Liver (tissue), 8 donors: ENCODE measurements at regions not wholly inside any gene's neighbourhood (a gene's known extent, or its start where the extent isn't known, plus 50 kb on each side); places are given as distances from the start of the nearest gene placed in this dataset.

Experiments
- DNase-seq: peaks from one replicate; pipeline ENCODE4 v3.0.0-alpha.2; 2017; ENCODE audit warnings: low spot score
- H3K27ac ChIP-seq, 2 donors: one replicate each; pipeline ENCODE4 v1.7.0; 2013; ENCODE audit warnings: inconsistent platforms in 2 of 2, low read length in 2 of 2, control low read depth in 1 of 2, low read depth in 1 of 2, mild to moderate bottlenecking in 1 of 2
- H3K27me3 ChIP-seq, 4 donors: one replicate each; pipeline versions ENCODE4 v1.6.1 to v1.7.0; 2013; ENCODE audit warnings: low read length in 3 of 4, inconsistent platforms in 1 of 4, mild to moderate bottlenecking in 1 of 4, moderate library complexity in 1 of 4; ENCODE audit not compliant: control insufficient read depth in 4 of 4, insufficient read depth in 4 of 4
- H3K36me3 ChIP-seq, 4 donors: one replicate each; pipeline versions ENCODE4 v1.6.1 to v1.7.0; 2013; ENCODE audit warnings: low read length in 3 of 4, mild to moderate bottlenecking in 3 of 4, low read depth in 1 of 4, moderate library complexity in 1 of 4; ENCODE audit not compliant: control insufficient read depth in 4 of 4, insufficient read depth in 3 of 4
- H3K4me1 ChIP-seq, 4 donors: one replicate each; pipeline versions ENCODE4 v1.6.1 to v1.7.0; 2013; ENCODE audit warnings: low read length in 3 of 4, mild to moderate bottlenecking in 3 of 4, moderate library complexity in 1 of 4; ENCODE audit not compliant: control insufficient read depth in 4 of 4, insufficient read depth in 4 of 4
- H3K4me3 ChIP-seq, 3 donors: one replicate each; pipeline versions ENCODE4 v1.6.1 to v1.7.0; 2013; ENCODE audit warnings: low read length in 3 of 3, control low read depth in 1 of 3, low read depth in 1 of 3, mild to moderate bottlenecking in 1 of 3
- H3K9ac ChIP-seq, 2 donors: one replicate each; pipeline ENCODE4 v1.7.0; 2013; ENCODE audit warnings: low read length in 2 of 2, mild to moderate bottlenecking in 2 of 2, moderate library complexity in 2 of 2, control low read depth in 1 of 2, low read depth in 1 of 2
- H3K9me3 ChIP-seq, 4 donors: one replicate each; pipeline versions ENCODE4 v1.6.1 to v1.7.0; 2013; ENCODE audit warnings: low read length in 3 of 4; ENCODE audit not compliant: control insufficient read depth in 4 of 4
- ATF3 ChIP-seq: IDR thresholded peaks from 2 replicates; pipeline ENCODE4 v1.6.1; 2016; ENCODE audit warnings: antibody characterized with exemption
- CTCF ChIP-seq: fragments of 150-350 bp; IDR thresholded peaks from 2 replicates; pipeline ENCODE4 v1.5.1; 2017; ENCODE audit warnings: improper control_type of control experiment, low read depth, low read length; ENCODE audit not compliant: missing input control
- EGR1 ChIP-seq, 2 donors: IDR thresholded peaks; 2 replicates each; pipeline ENCODE4 v1.6.1; 2016 to 2018; ENCODE audit warnings: antibody characterized with exemption in 2 of 2, low read depth in 2 of 2
- FOXA1 ChIP-seq: IDR thresholded peaks from 2 replicates; pipeline ENCODE4 v1.6.1; 2016; ENCODE audit warnings: antibody characterized with exemption
- FOXA2 ChIP-seq: IDR thresholded peaks from 2 replicates; pipeline ENCODE4 v1.6.1; 2016; ENCODE audit warnings: antibody characterized with exemption
- GABPA ChIP-seq, 2 donors: IDR thresholded peaks in 1 of 2; conservative IDR thresholded peaks in 1 of 2; 2 replicates each; pipeline ENCODE4 v1.6.1; 2016; ENCODE audit warnings: antibody characterized with exemption in 2 of 2, mild to moderate bottlenecking in 1 of 2, moderate library complexity in 1 of 2
- HNF4A ChIP-seq, 2 donors: conservative IDR thresholded peaks; 2 replicates each; pipeline ENCODE4 v1.6.1; 2016; ENCODE audit warnings: antibody characterized with exemption in 2 of 2, mild to moderate bottlenecking in 2 of 2
- JUND ChIP-seq, 2 donors: IDR thresholded peaks; 2 replicates each; pipeline ENCODE4 v1.6.1; 2016; ENCODE audit warnings: antibody characterized with exemption in 2 of 2
- NR2F2 ChIP-seq: IDR thresholded peaks from 2 replicates; pipeline ENCODE4 v1.6.1; 2016; ENCODE audit warnings: antibody characterized with exemption
- RAD21 ChIP-seq, 2 donors: IDR thresholded peaks; 2 replicates each; pipeline ENCODE4 v1.6.1; 2016; ENCODE audit warnings: antibody characterized with exemption in 2 of 2, mild to moderate bottlenecking in 2 of 2
- RXRA ChIP-seq, 2 donors: IDR thresholded peaks; 2 replicates each; pipeline ENCODE4 v1.6.1; 2017 to 2018; ENCODE audit warnings: antibody characterized with exemption in 2 of 2, mild to moderate bottlenecking in 1 of 2
- WGBS: extraction: QIAGEN DNeasy Blood & Tissue Kit; methylation state at CpG from one replicate; pipeline ENCODE4 v1.1.7; 2013; 5-methylcytosine and 5-hydroxymethylcytosine counted together
- TF ChIP-seq, protein P1 (sequence below): IDR thresholded peaks from 2 replicates; pipeline ENCODE4 v1.6.1; 2016; ENCODE audit warnings: antibody characterized with exemption
- TF ChIP-seq, protein P2 (sequence below): IDR thresholded peaks from 2 replicates; pipeline ENCODE4 v1.6.1; 2016; ENCODE audit warnings: antibody characterized with exemption, mild to moderate bottlenecking
- donor health status: healthy.
- donor health status: healthy.
- donor health status: healthy.
- donor health status: healthy.
- donor health status: healthy.

DNA sequence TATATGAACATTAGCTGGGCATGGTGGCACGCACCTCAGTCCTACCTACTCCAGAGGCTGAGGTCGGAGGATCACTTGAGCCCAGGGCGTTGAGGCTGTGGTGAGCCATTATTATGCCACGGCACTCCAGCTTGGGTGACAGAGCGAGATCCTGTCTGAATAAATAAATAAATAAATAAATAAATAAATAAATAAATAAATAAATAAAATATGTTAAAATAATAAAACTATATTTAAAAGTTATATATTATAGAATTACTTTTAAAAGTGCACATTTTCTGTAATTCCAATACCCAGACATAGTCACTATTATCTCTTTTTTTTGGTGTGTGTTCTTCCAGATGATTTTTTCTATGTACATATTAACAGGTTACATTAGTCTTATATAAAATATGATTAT is 382.0 kb upstream of the ROBO2 start (continued):
- TF ChIP-seq CTCF, result no peak
- no peak for TF ChIP-seq FOXA2
- TF ChIP-seq RAD21 (IDR thresholded peaks at IDR 0.05), result no peak
- TF ChIP-seq JUND (IDR thresholded peaks at IDR 0.05), result no peak
- TF ChIP-seq EGR1 (IDR thresholded peaks at IDR 0.05; ENCODE audit: low read depth in 2 of 2), result no peak
- TF ChIP-seq HNF4A (conservative IDR thresholded peaks at IDR 0.05), result no peak

DNA sequence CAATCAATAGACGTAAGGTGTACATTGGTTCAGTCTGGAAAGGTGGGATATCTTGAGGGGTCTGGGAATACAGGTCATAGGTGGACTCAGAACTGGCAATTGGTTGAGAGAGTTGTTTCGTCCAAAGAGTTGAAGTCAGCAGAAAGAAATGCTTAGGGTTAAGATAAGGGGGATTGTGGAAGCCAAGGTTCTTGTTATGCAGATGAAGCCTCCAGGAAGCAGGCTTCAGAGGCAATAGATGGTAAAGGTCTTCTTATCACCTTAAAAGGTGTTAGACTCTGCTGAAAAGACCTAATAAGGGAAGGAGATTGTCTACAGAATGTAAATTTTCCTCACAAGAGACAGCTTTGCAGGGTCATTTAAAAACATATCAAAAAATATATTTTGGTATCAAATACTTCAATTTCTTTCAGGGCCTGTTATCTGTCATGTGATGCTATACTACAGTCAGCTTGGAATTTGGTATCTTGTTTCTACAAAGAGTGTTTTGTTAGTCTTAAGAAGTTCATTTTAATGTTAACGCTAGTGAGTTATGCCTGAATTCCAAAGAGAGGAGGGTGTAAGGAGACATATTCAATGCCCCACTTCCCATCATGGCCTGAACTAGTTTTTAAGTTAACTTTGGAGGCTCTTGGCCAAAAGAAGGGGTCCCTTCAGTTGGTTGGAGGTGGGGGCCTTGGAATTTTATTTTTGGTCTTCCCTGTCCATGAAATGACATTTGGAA is 378.2 kb upstream of the ROBO2 start:
- no peak for TF ChIP-seq ATF3
- no peak for TF ChIP-seq NR2F2
- TF ChIP-seq, protein P1, sequence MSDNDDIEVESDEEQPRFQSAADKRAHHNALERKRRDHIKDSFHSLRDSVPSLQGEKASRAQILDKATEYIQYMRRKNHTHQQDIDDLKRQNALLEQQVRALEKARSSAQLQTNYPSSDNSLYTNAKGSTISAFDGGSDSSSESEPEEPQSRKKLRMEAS, result no peak
- no peak for TF ChIP-seq GABPA (IDR thresholded peaks at IDR 0.05 in 1 of 2, conservative IDR thresholded peaks at IDR 0.05 in 1 of 2)
- TF ChIP-seq RXRA (IDR thresholded peaks at IDR 0.05), result no peak
- no peak for TF ChIP-seq CTCF
- no peak for TF ChIP-seq FOXA1
- TF ChIP-seq JUND (IDR thresholded peaks at IDR 0.05), result no peak
- TF ChIP-seq, protein P2, sequence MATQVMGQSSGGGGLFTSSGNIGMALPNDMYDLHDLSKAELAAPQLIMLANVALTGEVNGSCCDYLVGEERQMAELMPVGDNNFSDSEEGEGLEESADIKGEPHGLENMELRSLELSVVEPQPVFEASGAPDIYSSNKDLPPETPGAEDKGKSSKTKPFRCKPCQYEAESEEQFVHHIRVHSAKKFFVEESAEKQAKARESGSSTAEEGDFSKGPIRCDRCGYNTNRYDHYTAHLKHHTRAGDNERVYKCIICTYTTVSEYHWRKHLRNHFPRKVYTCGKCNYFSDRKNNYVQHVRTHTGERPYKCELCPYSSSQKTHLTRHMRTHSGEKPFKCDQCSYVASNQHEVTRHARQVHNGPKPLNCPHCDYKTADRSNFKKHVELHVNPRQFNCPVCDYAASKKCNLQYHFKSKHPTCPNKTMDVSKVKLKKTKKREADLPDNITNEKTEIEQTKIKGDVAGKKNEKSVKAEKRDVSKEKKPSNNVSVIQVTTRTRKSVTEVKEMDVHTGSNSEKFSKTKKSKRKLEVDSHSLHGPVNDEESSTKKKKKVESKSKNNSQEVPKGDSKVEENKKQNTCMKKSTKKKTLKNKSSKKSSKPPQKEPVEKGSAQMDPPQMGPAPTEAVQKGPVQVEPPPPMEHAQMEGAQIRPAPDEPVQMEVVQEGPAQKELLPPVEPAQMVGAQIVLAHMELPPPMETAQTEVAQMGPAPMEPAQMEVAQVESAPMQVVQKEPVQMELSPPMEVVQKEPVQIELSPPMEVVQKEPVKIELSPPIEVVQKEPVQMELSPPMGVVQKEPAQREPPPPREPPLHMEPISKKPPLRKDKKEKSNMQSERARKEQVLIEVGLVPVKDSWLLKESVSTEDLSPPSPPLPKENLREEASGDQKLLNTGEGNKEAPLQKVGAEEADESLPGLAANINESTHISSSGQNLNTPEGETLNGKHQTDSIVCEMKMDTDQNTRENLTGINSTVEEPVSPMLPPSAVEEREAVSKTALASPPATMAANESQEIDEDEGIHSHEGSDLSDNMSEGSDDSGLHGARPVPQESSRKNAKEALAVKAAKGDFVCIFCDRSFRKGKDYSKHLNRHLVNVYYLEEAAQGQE, result no peak
- TF ChIP-seq HNF4A (conservative IDR thresholded peaks at IDR 0.05), result no peak
- no peaks in the 10 kb centered on the region for H3K9me3 ChIP-seq
- H3K4me1 ChIP-seq, result no peaks in the 10 kb centered on the region
- 79% methylated on average over 3 of the region's 3 CpGs for WGBS
- H3K9ac ChIP-seq, result no peak overlapping the region
- DNase-seq, result no peak
- no peaks in the 10 kb centered on the region for H3K36me3 ChIP-seq
- no peaks in the 10 kb centered on the region for H3K27me3 ChIP-seq
- no peak overlapping the region for H3K4me3 ChIP-seq
- no peak overlapping the region for H3K27ac ChIP-seq
